ENCODE measurements at regions not wholly inside any gene's neighbourhood (a gene's known extent, or its start where the extent isn't known, plus 50 kb on each side); places are given as distances from the start of the nearest gene placed in this dataset.

- no peak for DNase-seq (ENCODE audit: low read depth, low spot score)
- Histone ChIP-seq H3K9me3 (ENCODE audit: control insufficient read depth, insufficient read depth, low read length) (no peaks in the 10 kb centered on the region), H3K27me3 (ENCODE audit: control insufficient read depth, insufficient read depth, low read length) (no peaks in the 10 kb centered on the region), H3K4me3 (ENCODE audit: low read length) (no peak overlapping the region), H3K27ac (ENCODE audit: low read length) (no peak overlapping the region), H3K4me1 (ENCODE audit: control insufficient read depth, insufficient read depth, low read length) (peaks cover 2% of the 10 kb centered on the region; the same call in 1 of the 2 replicates), H3K36me3 (ENCODE audit: control insufficient read depth, insufficient read depth, low read length) (no peaks in the 10 kb centered on the region)
- no CpG with 5 or more reads among the region's 3 CpGs for WGBS (ENCODE audit: insufficient coverage, insufficient read length)
These were observed 51.0 kb upstream of the LIFR start for GRCh38 chr5:38607396-38607795.

DNA sequence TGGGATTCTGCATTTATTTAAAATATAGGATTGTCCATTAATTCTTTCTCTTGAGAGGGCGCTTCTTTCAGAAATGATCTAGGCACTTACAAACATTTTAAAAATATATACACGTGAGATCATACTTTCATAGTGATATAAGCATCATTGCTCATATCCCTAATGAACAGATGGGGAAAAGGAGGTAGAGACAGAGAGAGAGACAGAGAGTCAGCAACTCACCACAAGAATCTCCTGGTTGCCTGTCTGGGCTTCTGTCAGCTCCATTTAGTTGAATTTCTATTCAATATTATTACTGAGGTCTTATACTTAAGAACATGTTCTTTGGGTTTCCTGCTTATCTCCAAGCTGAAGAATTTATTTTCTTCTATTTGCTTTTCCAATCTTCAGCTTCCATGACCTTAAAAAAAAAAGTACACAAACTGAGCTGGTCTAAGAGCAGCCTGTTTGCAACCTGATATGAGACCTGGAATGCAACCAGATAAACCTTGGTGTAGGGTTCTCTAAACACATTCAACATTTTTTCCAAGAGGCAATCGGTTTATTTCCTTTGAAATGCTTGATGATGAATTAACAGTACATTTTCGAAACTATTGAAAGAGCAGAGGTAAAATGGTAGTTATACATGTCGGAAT, 51.6 kb upstream of the LIFR start:
- no peaks in the 10 kb centered on the region for H3K9me3 ChIP-seq (ENCODE audit: control insufficient read depth, insufficient read depth, low read length)
- WGBS (ENCODE audit: insufficient coverage, insufficient read length): no CpG with 5 or more reads among the region's 5 CpGs
- no peak overlapping the region for H3K27ac ChIP-seq (ENCODE audit: low read length)
- peaks cover under 1% of the 10 kb centered on the region; the same call in 1 of the 2 replicates for H3K4me1 ChIP-seq (ENCODE audit: control insufficient read depth, insufficient read depth, low read length)
- no peak overlapping the region for H3K4me3 ChIP-seq (ENCODE audit: low read length)
- no peak for DNase-seq (ENCODE audit: low read depth, low spot score)
- H3K36me3 ChIP-seq (ENCODE audit: control insufficient read depth, insufficient read depth, low read length): no peaks in the 10 kb centered on the region
- H3K27me3 ChIP-seq (ENCODE audit: control insufficient read depth, insufficient read depth, low read length): no peaks in the 10 kb centered on the region

- Histone ChIP-seq H3K27me3 (ENCODE audit: control insufficient read depth, insufficient read depth, low read length) (no peaks in the 10 kb centered on the region), H3K27ac (ENCODE audit: low read length) (no peak overlapping the region), H3K4me1 (ENCODE audit: control insufficient read depth, insufficient read depth, low read length) (peaks cover 1% of the 10 kb centered on the region; the same call in 1 of the 2 replicates), H3K4me3 (ENCODE audit: low read length) (no peak overlapping the region), H3K36me3 (ENCODE audit: control insufficient read depth, insufficient read depth, low read length) (no peaks in the 10 kb centered on the region), H3K9me3 (ENCODE audit: control insufficient read depth, insufficient read depth, low read length) (no peaks in the 10 kb centered on the region)
- no peak for DNase-seq (ENCODE audit: low read depth, low spot score)
- WGBS (ENCODE audit: insufficient coverage, insufficient read length): no CpG with 5 or more reads among the region's 1 CpG
These were observed 52.4 kb upstream of the LIFR start for GRCh38 chr5:38608874-38609273.

GRCh38 chr5:38612851-38613250, 56.4 kb upstream of the LIFR start:
- H3K36me3 ChIP-seq (ENCODE audit: control insufficient read depth, insufficient read depth, low read length): no peaks in the 10 kb centered on the region
- H3K9me3 ChIP-seq (ENCODE audit: control insufficient read depth, insufficient read depth, low read length): no peaks in the 10 kb centered on the region
- no peak overlapping the region for H3K4me3 ChIP-seq (ENCODE audit: low read length)
- no peak for DNase-seq (ENCODE audit: low read depth, low spot score)
- H3K27ac ChIP-seq (ENCODE audit: low read length): no peak overlapping the region
- H3K4me1 ChIP-seq (ENCODE audit: control insufficient read depth, insufficient read depth, low read length): peaks cover 4% of the 10 kb centered on the region
- no peaks in the 10 kb centered on the region for H3K27me3 ChIP-seq (ENCODE audit: control insufficient read depth, insufficient read depth, low read length)

- Histone ChIP-seq H3K36me3 (ENCODE audit: control insufficient read depth, insufficient read depth, low read length) (no peaks in the 10 kb centered on the region), H3K9me3 (ENCODE audit: control insufficient read depth, insufficient read depth, low read length) (no peaks in the 10 kb centered on the region), H3K27ac (ENCODE audit: low read length) (no peak overlapping the region), H3K4me1 (ENCODE audit: control insufficient read depth, insufficient read depth, low read length) (peaks cover 4% of the 10 kb centered on the region), H3K4me3 (ENCODE audit: low read length) (no peak overlapping the region), H3K27me3 (ENCODE audit: control insufficient read depth, insufficient read depth, low read length) (no peaks in the 10 kb centered on the region)
- WGBS (ENCODE audit: insufficient coverage, insufficient read length): no CpG with 5 or more reads among the region's 3 CpGs
- no peak for DNase-seq (ENCODE audit: low read depth, low spot score)
These were observed 57.0 kb upstream of the LIFR start for GRCh38 chr5:38613490-38613889.

DNA sequence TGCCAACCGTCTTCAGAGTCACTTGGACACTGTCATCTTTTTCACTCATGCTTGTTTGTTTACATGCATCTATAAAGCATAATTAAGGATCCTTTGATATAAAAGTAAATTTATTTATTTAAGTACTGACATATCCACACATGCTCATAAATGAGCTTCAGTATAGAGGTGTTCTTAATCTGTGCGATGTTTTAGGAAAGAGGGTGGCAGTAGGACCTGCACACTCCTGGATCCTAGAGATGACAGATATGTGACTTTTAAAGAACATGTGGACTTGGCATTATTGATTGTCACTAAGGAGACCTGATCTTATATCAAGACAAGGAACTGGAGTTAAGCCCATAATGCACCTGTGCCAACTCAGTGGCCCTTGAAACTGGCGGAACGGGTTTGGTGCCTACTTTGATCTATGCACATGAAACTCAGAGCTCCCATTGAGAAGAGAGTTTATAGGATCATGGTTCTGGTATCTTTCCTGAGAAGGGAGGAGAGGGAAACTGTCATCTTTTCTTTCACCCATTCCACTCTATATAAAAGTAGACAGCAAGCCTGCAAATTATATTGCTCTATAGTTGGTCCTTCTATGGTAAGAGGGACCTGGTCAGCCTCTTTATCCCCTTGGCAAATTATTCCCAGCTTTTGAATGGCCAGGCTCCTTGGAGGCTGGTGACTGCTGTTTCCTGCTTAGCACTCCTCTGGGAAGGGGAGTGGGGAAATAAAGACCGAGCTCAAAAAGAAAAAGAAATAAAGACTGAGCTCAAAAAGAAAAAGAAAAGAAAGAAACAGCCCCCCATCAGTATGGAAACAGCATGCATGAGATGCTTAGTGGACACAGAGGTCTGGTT, 57.8 kb upstream of the LIFR start:
- Histone ChIP-seq H3K36me3 (ENCODE audit: control insufficient read depth, insufficient read depth, low read length) (no peaks in the 10 kb centered on the region), H3K4me3 (ENCODE audit: low read length) (no peak overlapping the region), H3K27ac (ENCODE audit: low read length) (no peak overlapping the region), H3K9me3 (ENCODE audit: control insufficient read depth, insufficient read depth, low read length) (no peaks in the 10 kb centered on the region), H3K27me3 (ENCODE audit: control insufficient read depth, insufficient read depth, low read length) (no peaks in the 10 kb centered on the region), H3K4me1 (ENCODE audit: control insufficient read depth, insufficient read depth, low read length) (peaks cover 4% of the 10 kb centered on the region)
- no peak for DNase-seq (ENCODE audit: low read depth, low spot score)
- WGBS (ENCODE audit: insufficient coverage, insufficient read length): no CpG with 5 or more reads among the region's 5 CpGs

DNA sequence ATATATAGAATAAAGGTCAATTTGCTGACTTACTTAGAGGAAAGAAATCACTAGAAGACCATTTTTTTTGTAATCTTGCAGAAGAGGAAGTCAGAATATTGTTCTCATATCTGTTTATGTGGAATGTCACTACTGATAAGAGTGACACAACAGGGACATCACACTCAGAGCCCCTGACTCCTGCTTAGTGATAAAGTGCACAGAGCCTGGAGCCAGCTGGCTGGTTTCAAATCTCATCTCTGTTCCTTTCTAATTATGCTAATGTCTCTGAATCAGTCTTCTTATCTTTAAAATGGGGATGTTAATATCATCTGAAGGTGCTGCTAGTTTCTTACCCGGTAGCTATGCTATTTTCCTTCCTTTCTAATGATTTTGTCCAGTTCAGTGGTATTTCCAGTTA, 58.6 kb upstream of the LIFR start:
- H3K9me3 ChIP-seq (ENCODE audit: control insufficient read depth, insufficient read depth, low read length): no peaks in the 10 kb centered on the region
- no CpG with 5 or more reads among the region's 1 CpG for WGBS (ENCODE audit: insufficient coverage, insufficient read length)
- peaks cover 4% of the 10 kb centered on the region for H3K4me1 ChIP-seq (ENCODE audit: control insufficient read depth, insufficient read depth, low read length)
- H3K4me3 ChIP-seq (ENCODE audit: low read length): no peak overlapping the region
- H3K27ac ChIP-seq (ENCODE audit: low read length): no peak overlapping the region
- H3K36me3 ChIP-seq (ENCODE audit: control insufficient read depth, insufficient read depth, low read length): no peaks in the 10 kb centered on the region
- no peaks in the 10 kb centered on the region for H3K27me3 ChIP-seq (ENCODE audit: control insufficient read depth, insufficient read depth, low read length)
- no peak for DNase-seq (ENCODE audit: low read depth, low spot score)

DNA sequence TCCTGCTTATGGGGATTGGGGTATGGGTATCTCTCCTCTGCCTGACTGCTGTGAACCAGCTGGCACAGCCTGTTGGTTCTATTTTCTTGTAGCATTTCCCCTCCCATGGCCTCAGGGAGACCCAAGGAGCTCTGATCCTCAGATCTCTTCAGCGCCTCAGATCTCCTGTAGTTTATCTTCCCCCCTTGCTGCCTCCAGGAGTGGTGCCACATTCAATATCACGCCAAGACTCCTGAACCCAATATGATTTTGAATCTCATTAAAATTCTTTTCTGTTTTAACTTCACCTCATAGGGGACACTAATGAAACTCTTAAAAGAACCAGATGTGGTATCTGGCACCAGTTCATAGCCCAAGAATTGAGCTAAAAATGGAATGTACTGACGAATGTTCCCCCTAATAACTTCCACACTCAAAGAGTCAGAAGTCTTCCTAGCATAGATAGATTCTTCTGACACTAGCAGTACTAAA, 59.6 kb upstream of the LIFR start:
- H3K9me3 ChIP-seq (ENCODE audit: control insufficient read depth, insufficient read depth, low read length): no peaks in the 10 kb centered on the region
- H3K4me1 ChIP-seq (ENCODE audit: control insufficient read depth, insufficient read depth, low read length): peaks cover 4% of the 10 kb centered on the region
- no peak overlapping the region for H3K27ac ChIP-seq (ENCODE audit: low read length)
- H3K36me3 ChIP-seq (ENCODE audit: control insufficient read depth, insufficient read depth, low read length): no peaks in the 10 kb centered on the region
- no CpG with 5 or more reads among the region's 3 CpGs for WGBS (ENCODE audit: insufficient coverage, insufficient read length)
- no peak for DNase-seq (ENCODE audit: low read depth, low spot score)
- H3K27me3 ChIP-seq (ENCODE audit: control insufficient read depth, insufficient read depth, low read length): no peaks in the 10 kb centered on the region
- H3K4me3 ChIP-seq (ENCODE audit: low read length): no peak overlapping the region

DNA sequence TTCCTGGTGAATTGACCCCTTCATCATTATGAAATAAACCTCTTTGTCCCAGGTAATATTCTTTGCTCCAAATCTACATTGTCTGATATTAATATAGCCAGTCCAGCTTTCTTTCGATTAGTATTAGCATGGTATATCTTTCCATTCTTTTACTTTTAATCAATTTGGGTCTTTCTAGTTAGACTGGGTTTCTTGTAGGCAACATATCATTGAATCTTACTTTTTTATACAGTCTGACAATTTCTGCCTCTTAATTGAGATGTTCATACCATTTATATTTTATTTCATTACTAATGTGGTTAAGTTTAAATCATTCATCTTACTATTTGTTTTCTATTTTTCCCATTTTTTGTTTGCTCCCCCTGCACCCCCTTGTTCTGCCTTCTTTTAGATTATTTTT, 61.7 kb upstream of the LIFR start:
- Histone ChIP-seq H3K9me3 (ENCODE audit: control insufficient read depth, insufficient read depth, low read length) (no peaks in the 10 kb centered on the region), H3K27ac (ENCODE audit: low read length) (no peak overlapping the region), H3K27me3 (ENCODE audit: control insufficient read depth, insufficient read depth, low read length) (no peaks in the 10 kb centered on the region), H3K4me1 (ENCODE audit: control insufficient read depth, insufficient read depth, low read length) (peaks cover 3% of the 10 kb centered on the region), H3K4me3 (ENCODE audit: low read length) (no peak overlapping the region), H3K36me3 (ENCODE audit: control insufficient read depth, insufficient read depth, low read length) (no peaks in the 10 kb centered on the region)
- WGBS (ENCODE audit: insufficient coverage, insufficient read length): no CpG with 5 or more reads among the region's 1 CpG
- DNase-seq (ENCODE audit: low read depth, low spot score): no peak

DNA sequence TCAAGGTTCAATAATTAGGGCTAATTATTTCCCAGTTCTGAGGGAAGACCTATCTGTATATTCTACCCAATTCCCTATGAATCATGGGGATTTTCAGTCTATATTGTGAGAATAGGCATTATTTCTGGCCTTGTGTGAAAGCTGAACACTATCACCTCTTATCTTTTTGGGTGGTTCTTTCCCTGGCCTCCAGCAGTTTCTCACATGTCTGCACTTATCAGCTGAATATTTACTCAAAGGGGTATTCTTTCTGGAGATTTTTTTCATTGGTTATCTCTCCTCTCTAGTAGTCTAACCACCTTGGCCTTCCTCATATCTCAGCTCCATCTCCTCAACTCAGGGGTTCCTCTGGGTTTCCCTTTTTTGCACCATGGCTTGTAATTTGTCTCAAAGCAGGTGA, 64.9 kb upstream of the LIFR start:
- Histone ChIP-seq H3K9me3 (ENCODE audit: control insufficient read depth, insufficient read depth, low read length) (no peaks in the 10 kb centered on the region), H3K36me3 (ENCODE audit: control insufficient read depth, insufficient read depth, low read length) (no peaks in the 10 kb centered on the region), H3K27me3 (ENCODE audit: control insufficient read depth, insufficient read depth, low read length) (no peaks in the 10 kb centered on the region), H3K4me1 (ENCODE audit: control insufficient read depth, insufficient read depth, low read length) (no peaks in the 10 kb centered on the region), H3K27ac (ENCODE audit: low read length) (no peak overlapping the region), H3K4me3 (ENCODE audit: low read length) (no peak overlapping the region)
- DNase-seq (ENCODE audit: low read depth, low spot score): no peak

Measured in iPS DF 6.9 (cell line).